Parathyroid adenoma (tissue), 2 donors: ENCODE measurements at regions not wholly inside any gene's neighbourhood (a gene's known extent, or its start where the extent isn't known, plus 50 kb on each side); places are given as distances from the start of the nearest gene placed in this dataset.

Source experiments
- H2AFZ ChIP-seq: fragments of 300-600 bp; sonication (generic); one replicate; pipeline ENCODE4 v1.7.0; 2017; ENCODE audit warnings: antibody characterized with exemption, mild to moderate bottlenecking
- H3K27ac ChIP-seq: fragments of 300-600 bp; sonication (generic); one replicate; pipeline ENCODE4 v1.7.0; 2017
- H3K27me3 ChIP-seq: fragments of 300-600 bp; sonication (generic); one replicate; pipeline ENCODE4 v1.7.0; 2017; ENCODE audit warnings: low read length; ENCODE audit not compliant: control insufficient read depth, insufficient read depth
- H3K36me3 ChIP-seq: fragments of 300-600 bp; sonication (generic); one replicate; pipeline ENCODE4 v1.7.0; 2017; ENCODE audit warnings: low read length; ENCODE audit not compliant: control insufficient read depth, insufficient read depth
- H3K4me1 ChIP-seq: fragments of 300-600 bp; sonication (generic); one replicate; pipeline ENCODE4 v1.7.0; 2017; ENCODE audit warnings: control low read depth
- H3K4me2 ChIP-seq: fragments of 300-600 bp; sonication (generic); one replicate; pipeline ENCODE4 v1.7.0; 2017; ENCODE audit warnings: low read length
- H3K4me3 ChIP-seq: fragments of 300-600 bp; sonication (generic); one replicate; pipeline ENCODE4 v1.7.0; 2017; ENCODE audit warnings: low read depth, low read length
- H3K79me2 ChIP-seq: fragments of 300-600 bp; sonication (generic); one replicate; pipeline ENCODE4 v1.7.0; 2017; ENCODE audit warnings: control low read depth
- H3K9ac ChIP-seq: fragments of 300-600 bp; sonication (generic); one replicate; pipeline ENCODE4 v1.7.0; 2017; ENCODE audit warnings: mild to moderate bottlenecking
- H3K9me3 ChIP-seq: fragments of 300-600 bp; sonication (generic); one replicate; pipeline ENCODE4 v1.7.0; 2017; ENCODE audit warnings: low read length; ENCODE audit not compliant: control insufficient read depth
- TF ChIP-seq, protein P1 (sequence below): fragments of 300-600 bp; sonication (generic); IDR thresholded peaks from one replicate; pipeline ENCODE4 v1.7.0; 2017; ENCODE audit warnings: antibody characterized with exemption, mild to moderate bottlenecking
- donor health status: primary hyperparathyroidism.

DNA sequence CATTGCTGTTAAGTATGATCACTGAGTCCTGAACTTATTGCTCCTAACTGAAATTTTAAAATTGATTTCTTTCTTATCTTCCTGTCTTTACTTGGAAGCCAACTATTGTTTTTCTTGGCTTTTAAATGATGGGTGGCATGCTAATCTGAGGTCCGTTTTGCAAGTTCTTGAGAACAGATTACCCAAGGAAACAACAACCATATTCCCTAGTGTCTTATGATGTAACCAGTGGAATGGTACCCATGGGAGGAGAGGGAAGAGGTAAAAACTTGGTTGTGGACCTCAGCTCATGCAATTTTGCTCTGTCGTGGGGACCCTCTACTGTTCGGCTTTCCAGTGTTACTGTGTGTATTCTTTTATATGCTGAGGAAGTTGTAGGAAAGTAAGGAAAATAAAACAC is 454.8 kb upstream of the ADAMTS5 start:
- Histone ChIP-seq H3K4me3 (no peak overlapping the region), H3K4me2 (no peak overlapping the region), H3K79me2 (no peaks in the 10 kb centered on the region), H2AFZ (no peak overlapping the region), H3K36me3 (no peaks in the 10 kb centered on the region), H3K4me1 (no peaks in the 10 kb centered on the region), H3K27ac (no peak overlapping the region), H3K27me3 (no peaks in the 10 kb centered on the region), H3K9ac (no peak overlapping the region), H3K9me3 (no peaks in the 10 kb centered on the region)
- TF ChIP-seq, protein P1, sequence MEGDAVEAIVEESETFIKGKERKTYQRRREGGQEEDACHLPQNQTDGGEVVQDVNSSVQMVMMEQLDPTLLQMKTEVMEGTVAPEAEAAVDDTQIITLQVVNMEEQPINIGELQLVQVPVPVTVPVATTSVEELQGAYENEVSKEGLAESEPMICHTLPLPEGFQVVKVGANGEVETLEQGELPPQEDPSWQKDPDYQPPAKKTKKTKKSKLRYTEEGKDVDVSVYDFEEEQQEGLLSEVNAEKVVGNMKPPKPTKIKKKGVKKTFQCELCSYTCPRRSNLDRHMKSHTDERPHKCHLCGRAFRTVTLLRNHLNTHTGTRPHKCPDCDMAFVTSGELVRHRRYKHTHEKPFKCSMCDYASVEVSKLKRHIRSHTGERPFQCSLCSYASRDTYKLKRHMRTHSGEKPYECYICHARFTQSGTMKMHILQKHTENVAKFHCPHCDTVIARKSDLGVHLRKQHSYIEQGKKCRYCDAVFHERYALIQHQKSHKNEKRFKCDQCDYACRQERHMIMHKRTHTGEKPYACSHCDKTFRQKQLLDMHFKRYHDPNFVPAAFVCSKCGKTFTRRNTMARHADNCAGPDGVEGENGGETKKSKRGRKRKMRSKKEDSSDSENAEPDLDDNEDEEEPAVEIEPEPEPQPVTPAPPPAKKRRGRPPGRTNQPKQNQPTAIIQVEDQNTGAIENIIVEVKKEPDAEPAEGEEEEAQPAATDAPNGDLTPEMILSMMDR, result no peak

DNA sequence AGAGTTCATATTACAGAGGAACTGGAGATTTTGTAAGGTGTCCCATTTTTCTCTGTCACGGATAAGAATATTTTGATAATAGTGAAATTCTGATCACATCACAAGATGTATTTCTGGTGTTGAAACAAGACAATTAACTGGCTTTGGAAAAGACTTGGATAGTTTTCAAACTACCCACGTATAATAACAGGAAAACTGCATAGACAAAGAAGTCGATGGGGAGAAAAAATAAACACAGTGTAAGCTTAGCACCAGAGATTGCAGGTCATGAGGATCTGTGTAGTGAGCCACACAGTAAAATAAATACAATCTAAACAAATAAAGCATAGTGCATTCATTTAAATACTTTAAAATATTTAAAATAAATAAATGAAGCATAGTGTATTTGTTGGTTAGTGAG is 452.3 kb upstream of the ADAMTS5 start:
- H3K4me3 ChIP-seq, result no peak overlapping the region
- no peak overlapping the region for H3K9ac ChIP-seq

DNA sequence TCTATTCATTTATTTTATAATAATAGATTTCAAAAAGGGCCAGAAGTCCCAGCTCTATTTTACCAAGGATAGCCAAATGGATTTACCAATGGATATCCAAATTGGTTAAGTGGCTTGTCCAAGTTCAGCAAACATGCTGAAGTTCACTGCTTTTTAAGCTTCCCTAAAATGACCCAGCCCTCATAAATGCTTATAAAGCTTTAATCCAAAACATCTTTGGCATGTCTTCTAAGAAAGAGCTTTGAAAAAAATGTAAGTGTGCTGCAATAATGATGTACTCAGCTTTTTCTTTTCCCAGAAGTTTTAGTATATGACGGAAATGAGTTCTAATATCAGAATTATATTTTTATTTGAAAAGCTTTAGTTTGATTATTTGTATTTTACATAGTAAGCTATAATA is 451.5 kb upstream of the ADAMTS5 start:
- Histone ChIP-seq H3K9me3 (no peaks in the 10 kb centered on the region), H3K4me2 (no peak overlapping the region), H3K27ac (no peak overlapping the region), H3K4me3 (no peak overlapping the region), H3K36me3 (no peaks in the 10 kb centered on the region), H2AFZ (no peak overlapping the region), H3K4me1 (no peaks in the 10 kb centered on the region), H3K27me3 (no peaks in the 10 kb centered on the region), H3K79me2 (no peaks in the 10 kb centered on the region), H3K9ac (no peak overlapping the region)
- TF ChIP-seq, protein P1, result no peak

More for the DNA sequence above, 452.3 kb upstream of the ADAMTS5 start:
- no peak overlapping the region for H2AFZ ChIP-seq
- H3K36me3 ChIP-seq, result no peaks in the 10 kb centered on the region
- H3K27me3 ChIP-seq, result no peaks in the 10 kb centered on the region
- no peaks in the 10 kb centered on the region for H3K4me1 ChIP-seq
- no peaks in the 10 kb centered on the region for H3K9me3 ChIP-seq
- no peak overlapping the region for H3K4me2 ChIP-seq
- no peaks in the 10 kb centered on the region for H3K79me2 ChIP-seq
- H3K27ac ChIP-seq, result no peak overlapping the region
- TF ChIP-seq, protein P1, result no peak

DNA sequence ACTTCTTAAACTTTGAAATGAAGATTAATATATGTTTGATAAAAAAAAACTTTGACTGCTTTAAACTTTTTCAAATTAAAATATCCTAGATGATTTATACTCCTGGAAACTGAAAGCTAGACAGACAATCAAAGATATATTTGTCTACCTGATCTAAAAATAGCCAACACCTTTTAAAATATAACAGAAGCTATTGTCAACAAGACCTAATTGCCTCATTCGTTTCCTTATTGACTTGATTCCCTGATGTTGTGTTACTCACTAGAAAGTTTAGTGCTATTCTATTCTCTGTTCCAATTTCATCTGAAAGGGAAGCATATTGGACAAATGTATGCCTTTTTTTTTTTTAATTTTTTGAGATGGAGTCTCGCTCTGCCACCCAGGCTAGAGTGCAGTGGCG is 445.6 kb upstream of the ADAMTS5 start:
- Histone ChIP-seq H3K79me2 (no peaks in the 10 kb centered on the region), H3K36me3 (no peaks in the 10 kb centered on the region), H3K4me3 (no peak overlapping the region), H3K27me3 (no peaks in the 10 kb centered on the region), H3K4me1 (no peaks in the 10 kb centered on the region), H2AFZ (no peak overlapping the region), H3K9me3 (no peaks in the 10 kb centered on the region), H3K4me2 (no peak overlapping the region), H3K27ac (no peak overlapping the region), H3K9ac (no peak overlapping the region)
- TF ChIP-seq, protein P1, result no peak

DNA sequence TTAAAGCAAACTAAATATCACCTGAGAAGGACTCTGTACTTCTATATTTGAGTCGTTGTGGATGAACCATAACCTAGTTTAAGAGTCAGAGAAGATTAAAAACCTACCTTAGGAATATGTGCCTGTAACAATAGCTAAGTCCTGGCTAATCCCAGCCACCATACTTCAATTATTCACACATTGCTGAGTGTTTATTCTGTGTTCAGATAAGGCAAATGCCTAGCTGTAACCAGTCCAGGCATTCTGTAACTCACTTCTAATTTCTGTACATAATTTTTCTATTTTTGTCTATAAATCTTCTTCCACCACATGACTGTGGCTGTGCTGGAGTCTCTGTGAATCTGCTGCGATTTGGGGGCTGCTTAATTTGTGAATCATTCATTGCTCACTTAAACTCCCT is 441.9 kb upstream of the ADAMTS5 start:
- Histone ChIP-seq H3K79me2 (no peaks in the 10 kb centered on the region), H3K9me3 (no peaks in the 10 kb centered on the region), H2AFZ (no peak overlapping the region), H3K4me2 (no peak overlapping the region), H3K9ac (no peak overlapping the region), H3K4me3 (no peak overlapping the region), H3K4me1 (no peaks in the 10 kb centered on the region), H3K27me3 (no peaks in the 10 kb centered on the region), H3K27ac (no peak overlapping the region), H3K36me3 (no peaks in the 10 kb centered on the region)
- TF ChIP-seq, protein P1, result no peak
